D721Med (cell line): ENCODE measurements at regions not wholly inside any gene's neighbourhood (a gene's known extent, or its start where the extent isn't known, plus 50 kb on each side); places are given as distances from the start of the nearest gene placed in this dataset.

Experiments used
- DNase-seq: peaks from one replicate; pipeline ENCODE4 v3.0.0; 2011; ENCODE audit warnings: low spot score; ENCODE audit not compliant: insufficient read length
- FAIRE-seq: peaks from 2 replicates; lab custom pipeline; 2011; peaks lifted over from hg19 to GRCh38; lab: Jason Lieb, UNC
- TF ChIP-seq, protein P1 (sequence below): IDR thresholded peaks from 2 replicates; pipeline ENCODE4 v1.5.1; 2012; ENCODE audit warnings: mild to moderate bottlenecking, control low read depth; ENCODE audit not compliant: insufficient read depth; ENCODE audit errors: missing control alignments

DNA sequence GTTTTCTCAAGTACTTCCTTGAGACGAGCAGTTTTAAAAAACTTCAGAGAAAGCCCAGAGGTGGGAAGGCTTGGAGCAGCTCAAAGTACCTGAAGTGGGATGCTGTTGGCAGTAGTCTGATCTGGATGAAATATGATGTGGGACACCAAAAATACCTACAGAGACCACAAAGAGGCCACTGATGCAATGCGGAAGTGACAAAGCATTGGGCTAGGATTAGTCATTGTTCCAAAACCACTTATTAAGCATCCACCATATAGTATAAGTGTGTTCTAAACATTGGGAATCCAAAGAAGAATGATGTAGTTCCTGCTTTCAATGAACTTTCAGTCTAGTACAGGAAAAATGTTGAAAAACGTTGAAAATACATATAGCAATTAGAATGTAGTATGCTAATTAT is 386.1 kb upstream of the CNKSR2 start:
- TF ChIP-seq, protein P1, sequence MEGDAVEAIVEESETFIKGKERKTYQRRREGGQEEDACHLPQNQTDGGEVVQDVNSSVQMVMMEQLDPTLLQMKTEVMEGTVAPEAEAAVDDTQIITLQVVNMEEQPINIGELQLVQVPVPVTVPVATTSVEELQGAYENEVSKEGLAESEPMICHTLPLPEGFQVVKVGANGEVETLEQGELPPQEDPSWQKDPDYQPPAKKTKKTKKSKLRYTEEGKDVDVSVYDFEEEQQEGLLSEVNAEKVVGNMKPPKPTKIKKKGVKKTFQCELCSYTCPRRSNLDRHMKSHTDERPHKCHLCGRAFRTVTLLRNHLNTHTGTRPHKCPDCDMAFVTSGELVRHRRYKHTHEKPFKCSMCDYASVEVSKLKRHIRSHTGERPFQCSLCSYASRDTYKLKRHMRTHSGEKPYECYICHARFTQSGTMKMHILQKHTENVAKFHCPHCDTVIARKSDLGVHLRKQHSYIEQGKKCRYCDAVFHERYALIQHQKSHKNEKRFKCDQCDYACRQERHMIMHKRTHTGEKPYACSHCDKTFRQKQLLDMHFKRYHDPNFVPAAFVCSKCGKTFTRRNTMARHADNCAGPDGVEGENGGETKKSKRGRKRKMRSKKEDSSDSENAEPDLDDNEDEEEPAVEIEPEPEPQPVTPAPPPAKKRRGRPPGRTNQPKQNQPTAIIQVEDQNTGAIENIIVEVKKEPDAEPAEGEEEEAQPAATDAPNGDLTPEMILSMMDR: no peak
- no peak for FAIRE-seq
- DNase-seq: no peak

DNA sequence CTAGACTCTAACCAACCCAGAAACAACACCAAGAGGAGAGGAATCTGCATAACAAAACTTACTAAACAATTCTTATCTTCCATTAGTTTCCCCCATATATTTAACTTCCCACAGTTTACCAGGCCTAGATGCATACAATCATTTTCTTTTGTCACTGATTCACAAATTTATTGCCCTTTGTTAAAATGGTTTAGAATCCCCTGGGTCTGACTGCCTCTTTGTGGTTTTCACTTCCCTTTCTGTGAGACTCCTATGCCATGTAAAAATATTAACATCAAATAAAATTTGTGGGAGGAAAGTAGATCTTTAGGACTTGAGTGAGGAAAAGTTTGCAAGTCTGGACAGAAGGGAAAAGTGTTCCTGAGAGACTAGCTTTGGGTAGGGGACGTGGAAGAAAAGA is 393.8 kb upstream of the CNKSR2 start:
- no peak for DNase-seq
- FAIRE-seq: no peak
- TF ChIP-seq, protein P1: no peak

DNA sequence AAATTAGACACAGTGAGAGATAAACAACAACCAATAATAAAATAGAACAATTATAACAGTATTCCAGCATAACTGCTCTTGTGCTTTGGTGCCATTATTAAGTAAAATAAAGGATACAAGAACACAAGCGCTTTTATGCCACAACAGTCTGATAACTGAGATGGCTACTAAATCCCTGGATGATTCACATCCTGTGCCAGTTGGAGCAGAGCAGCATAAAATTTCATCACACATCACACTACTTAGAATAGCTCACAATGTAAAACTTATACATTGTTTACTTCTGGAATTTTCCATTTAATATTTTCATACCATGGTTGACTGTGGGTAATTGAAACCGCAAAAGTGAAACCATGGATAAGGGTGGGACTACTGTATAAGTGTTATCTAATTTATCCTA is 399.9 kb upstream of the CNKSR2 start:
- FAIRE-seq (no peak), DNase-seq (no peak)
- TF ChIP-seq, protein P1: no peak

DNA sequence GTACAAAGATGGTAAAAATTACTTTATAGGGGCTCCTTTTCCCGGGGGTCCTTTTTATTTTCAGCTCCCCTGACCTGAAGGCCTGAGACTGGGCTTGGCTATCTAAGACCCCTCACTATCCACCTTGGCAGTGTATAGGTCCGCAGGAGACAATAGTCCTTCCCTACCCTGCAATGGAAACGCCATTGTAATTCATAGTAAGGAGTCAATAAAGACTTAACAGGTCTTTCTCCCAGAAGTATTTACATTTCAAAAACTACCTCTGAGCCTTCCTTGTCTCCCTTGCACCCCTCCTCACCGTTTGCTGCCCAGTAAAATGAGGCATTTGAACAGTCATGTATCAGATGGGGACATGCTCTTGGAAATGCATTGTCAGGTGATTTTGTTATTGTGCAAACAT is 401.2 kb upstream of the CNKSR2 start:
- no peak for FAIRE-seq
- TF ChIP-seq, protein P1: no peak
- DNase-seq: no peak

DNA sequence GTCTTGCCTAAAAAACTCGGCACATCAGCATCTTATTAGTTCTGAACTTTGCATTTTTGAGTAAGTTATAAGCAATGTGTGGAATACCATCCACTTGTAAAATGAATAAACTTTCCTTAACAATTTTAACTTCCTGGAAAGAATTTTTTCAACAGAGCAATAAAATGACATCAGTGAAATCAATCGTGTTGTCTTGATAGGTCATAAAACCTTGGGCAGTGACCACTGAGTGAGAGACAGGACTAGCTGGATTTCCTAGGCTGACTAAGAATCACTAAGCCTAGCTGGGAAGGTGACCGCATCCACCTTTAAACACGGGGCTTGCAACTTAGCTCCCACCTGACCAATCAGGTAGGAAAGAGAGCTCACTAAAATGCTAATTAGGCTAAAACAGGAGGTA is 403.0 kb upstream of the CNKSR2 start:
- TF ChIP-seq, protein P1: no peak
- DNase-seq: no peak
- no peak for FAIRE-seq

DNA sequence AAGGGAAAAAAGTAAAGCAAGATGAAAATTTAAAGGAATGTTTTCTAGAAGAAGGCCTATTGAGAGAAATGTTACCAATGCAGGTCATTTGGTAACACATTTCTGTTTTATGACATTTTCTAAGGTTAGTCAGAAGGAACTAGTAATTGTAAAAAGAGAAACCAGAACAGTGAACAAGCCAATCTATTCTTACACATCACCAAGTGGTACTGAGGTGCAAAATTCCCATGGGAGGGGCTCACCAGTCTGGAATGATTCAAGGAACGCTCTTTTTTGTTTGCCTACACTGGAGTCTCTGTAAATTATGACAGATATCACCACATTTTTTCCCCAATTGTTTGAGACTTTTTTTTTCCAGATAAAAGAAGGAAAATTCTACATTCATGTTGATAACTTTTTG is 404.7 kb upstream of the CNKSR2 start:
- TF ChIP-seq, protein P1: no peak
- no peak for DNase-seq
- FAIRE-seq: no peak

DNA sequence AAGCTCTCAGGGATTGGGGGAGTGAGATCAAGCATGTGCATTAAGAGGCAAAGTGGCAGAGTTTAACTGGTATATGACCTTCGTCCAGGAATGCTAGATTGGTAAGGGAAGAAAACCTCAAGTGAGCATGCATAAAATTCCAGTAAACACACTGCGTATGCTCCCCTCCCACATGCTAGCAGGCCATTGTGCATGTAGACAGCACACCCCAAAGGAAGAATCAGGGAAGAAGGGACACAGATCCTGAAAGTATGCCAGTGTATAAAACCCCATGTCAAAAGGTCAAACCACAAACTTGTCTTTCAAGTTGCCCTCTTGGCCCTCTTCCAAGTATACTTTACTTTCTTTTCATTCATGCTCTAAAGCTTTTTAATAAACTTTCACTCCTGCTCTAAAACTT is 405.2 kb upstream of the CNKSR2 start:
- DNase-seq (no peak), FAIRE-seq (no peak)
- TF ChIP-seq, protein P1: no peak
